IPS-18a (cell line): ENCODE measurements at regions not wholly inside any gene's neighbourhood (a gene's known extent, or its start where the extent isn't known, plus 50 kb on each side); places are given as distances from the start of the nearest gene placed in this dataset.
"Not testable (repeated sequence)": the region's sequence is repeated elsewhere in the genome, so short reads cannot be mapped to it uniquely, and the experiment has no call there.

ENCODE experiments used
- H3K27ac ChIP-seq: one replicate; pipeline ENCODE4 v1.5.1; 2013; ENCODE audit warnings: low read length
- H3K27me3 ChIP-seq: one replicate; pipeline ENCODE4 v1.6.1; 2013; ENCODE audit warnings: mild to moderate bottlenecking, low read length; ENCODE audit not compliant: control insufficient read depth, insufficient read depth
- H3K36me3 ChIP-seq: one replicate; pipeline ENCODE4 v1.6.1; 2013; ENCODE audit warnings: low read depth, low read length; ENCODE audit not compliant: control insufficient read depth
- H3K4me1 ChIP-seq: one replicate; pipeline ENCODE4 v1.6.1; 2013; ENCODE audit warnings: low read depth, low read length; ENCODE audit not compliant: control insufficient read depth
- H3K4me3 ChIP-seq: one replicate; pipeline ENCODE4 v1.5.1; 2013; ENCODE audit warnings: low read length
- H3K9ac ChIP-seq: one replicate; pipeline ENCODE4 v1.6.1; 2013; ENCODE audit warnings: mild to moderate bottlenecking, low read length, moderate library complexity
- H3K9me3 ChIP-seq: one replicate; pipeline ENCODE4 v1.6.1; 2013; ENCODE audit warnings: low read depth, low read length; ENCODE audit not compliant: control insufficient read depth

- H3K27ac ChIP-seq: no peak overlapping the region
- H3K4me1 ChIP-seq: no peaks in the 10 kb centered on the region
- H3K9me3 ChIP-seq: no peaks in the 10 kb centered on the region
- H3K9ac ChIP-seq: no peak overlapping the region
- no peaks in the 10 kb centered on the region for H3K36me3 ChIP-seq
- no peaks in the 10 kb centered on the region for H3K27me3 ChIP-seq
- no peak overlapping the region for H3K4me3 ChIP-seq
Measured at GRCh38 chr7:152594801-152595200, 81.1 kb downstream of the XRCC2 start.

- Histone ChIP-seq H3K9me3 (no peaks in the 10 kb centered on the region), H3K4me1 (no peaks in the 10 kb centered on the region), H3K27ac (no peak overlapping the region), H3K27me3 (no peaks in the 10 kb centered on the region), H3K36me3 (no peaks in the 10 kb centered on the region), H3K9ac (no peak overlapping the region), H3K4me3 (no peak overlapping the region)
Measured at GRCh38 chr7:152591976-152592375, 84.0 kb downstream of the XRCC2 start.

GRCh38 chr7:152590481-152590880 is 85.5 kb downstream of the XRCC2 start:
- no peaks in the 10 kb centered on the region for H3K4me1 ChIP-seq
- no peaks in the 10 kb centered on the region for H3K36me3 ChIP-seq

GRCh38 chr7:152589821-152590220 is 86.1 kb downstream of the XRCC2 start:
- not testable (repeated sequence) for H3K27me3 ChIP-seq, H3K36me3 ChIP-seq, H3K4me1 ChIP-seq, H3K4me3 ChIP-seq, H3K9me3 ChIP-seq, H3K9ac ChIP-seq, H3K27ac ChIP-seq

More at GRCh38 chr7:152590481-152590880, 85.5 kb downstream of the XRCC2 start:
- Histone ChIP-seq H3K4me3 (no peak overlapping the region), H3K9ac (no peak overlapping the region), H3K9me3 (no peaks in the 10 kb centered on the region), H3K27ac (no peak overlapping the region), H3K27me3 (no peaks in the 10 kb centered on the region)

GRCh38 chr7:152588350-152588749 is 87.6 kb downstream of the XRCC2 start:
- no peak overlapping the region for H3K27ac ChIP-seq
- H3K4me1 ChIP-seq: no peaks in the 10 kb centered on the region
- H3K36me3 ChIP-seq: no peaks in the 10 kb centered on the region
- no peak overlapping the region for H3K4me3 ChIP-seq
- no peak overlapping the region for H3K9ac ChIP-seq
- H3K9me3 ChIP-seq: no peaks in the 10 kb centered on the region
- no peaks in the 10 kb centered on the region for H3K27me3 ChIP-seq

GRCh38 chr7:152587366-152587765 is 88.6 kb downstream of the XRCC2 start:
- Histone ChIP-seq H3K36me3 (no peaks in the 10 kb centered on the region), H3K4me1 (no peaks in the 10 kb centered on the region), H3K27ac (no peak overlapping the region), H3K4me3 (no peak overlapping the region), H3K9ac (no peak overlapping the region), H3K27me3 (no peaks in the 10 kb centered on the region), H3K9me3 (no peaks in the 10 kb centered on the region)

GRCh38 chr7:152583006-152583405 is 92.9 kb downstream of the XRCC2 start:
- Histone ChIP-seq H3K4me3 (no peak overlapping the region), H3K27me3 (no peaks in the 10 kb centered on the region)

GRCh38 chr7:152579070-152579469 is 96.9 kb downstream of the XRCC2 start:
- no peaks in the 10 kb centered on the region for H3K9me3 ChIP-seq
- no peak overlapping the region for H3K9ac ChIP-seq
- no peak overlapping the region for H3K27ac ChIP-seq
- no peak overlapping the region for H3K4me3 ChIP-seq
- no peaks in the 10 kb centered on the region for H3K4me1 ChIP-seq
- no peaks in the 10 kb centered on the region for H3K27me3 ChIP-seq
- no peaks in the 10 kb centered on the region for H3K36me3 ChIP-seq

More at GRCh38 chr7:152583006-152583405, 92.9 kb downstream of the XRCC2 start:
- Histone ChIP-seq H3K4me1 (no peaks in the 10 kb centered on the region), H3K36me3 (no peaks in the 10 kb centered on the region), H3K9me3 (no peaks in the 10 kb centered on the region), H3K27ac (no peak overlapping the region), H3K9ac (no peak overlapping the region)

GRCh38 chr7:152577339-152577738 is 98.6 kb downstream of the XRCC2 start:
- no peak overlapping the region for H3K27ac ChIP-seq
- H3K4me1 ChIP-seq: no peaks in the 10 kb centered on the region
- no peaks in the 10 kb centered on the region for H3K9me3 ChIP-seq
- H3K27me3 ChIP-seq: no peaks in the 10 kb centered on the region
- no peaks in the 10 kb centered on the region for H3K36me3 ChIP-seq
- no peak overlapping the region for H3K4me3 ChIP-seq
- H3K9ac ChIP-seq: no peak overlapping the region

- Histone ChIP-seq H3K27me3 (no peaks in the 10 kb centered on the region), H3K27ac (no peak overlapping the region), H3K36me3 (no peaks in the 10 kb centered on the region), H3K4me3 (no peak overlapping the region), H3K4me1 (no peaks in the 10 kb centered on the region), H3K9me3 (no peaks in the 10 kb centered on the region), H3K9ac (no peak overlapping the region)
Measured at GRCh38 chr7:152574892-152575548, 100.9 kb downstream of the XRCC2 start.

- not testable (repeated sequence) for H3K4me3 ChIP-seq, H3K9ac ChIP-seq, H3K9me3 ChIP-seq, H3K4me1 ChIP-seq, H3K27me3 ChIP-seq, H3K27ac ChIP-seq, H3K36me3 ChIP-seq
Measured at GRCh38 chr7:152573186-152573585, 102.8 kb downstream of the XRCC2 start.

- Histone ChIP-seq H3K27ac (no peak overlapping the region), H3K9ac (no peak overlapping the region), H3K27me3 (no peaks in the 10 kb centered on the region), H3K9me3 (no peaks in the 10 kb centered on the region), H3K4me3 (no peak overlapping the region), H3K36me3 (no peaks in the 10 kb centered on the region), H3K4me1 (no peaks in the 10 kb centered on the region)
Measured at GRCh38 chr7:152572101-152572500, 103.8 kb downstream of the XRCC2 start.
